Mononuclear cell (primary cell): ENCODE measurements at regions not wholly inside any gene's neighbourhood (a gene's known extent, or its start where the extent isn't known, plus 50 kb on each side); places are given as distances from the start of the nearest gene placed in this dataset.

Experiments
- H3K27me3 ChIP-seq: 2 replicates; pipeline ENCODE4 v1.6.0; 2011; ENCODE audit warnings: low read length, control low read depth; ENCODE audit not compliant: insufficient read depth
- H3K4me1 ChIP-seq: 2 replicates; pipeline ENCODE4 v1.5.1; 2011; ENCODE audit warnings: mild to moderate bottlenecking, low read length, control low read depth; ENCODE audit not compliant: insufficient read depth
- H3K4me3 ChIP-seq: 2 replicates; pipeline ENCODE4 v1.5.1; 2011; ENCODE audit warnings: mild to moderate bottlenecking, low read length, moderate library complexity
- H3K9me3 ChIP-seq: 2 replicates; pipeline ENCODE4 v1.5.1; 2011; ENCODE audit warnings: low read depth, mild to moderate bottlenecking, control low read depth, low read length

DNA sequence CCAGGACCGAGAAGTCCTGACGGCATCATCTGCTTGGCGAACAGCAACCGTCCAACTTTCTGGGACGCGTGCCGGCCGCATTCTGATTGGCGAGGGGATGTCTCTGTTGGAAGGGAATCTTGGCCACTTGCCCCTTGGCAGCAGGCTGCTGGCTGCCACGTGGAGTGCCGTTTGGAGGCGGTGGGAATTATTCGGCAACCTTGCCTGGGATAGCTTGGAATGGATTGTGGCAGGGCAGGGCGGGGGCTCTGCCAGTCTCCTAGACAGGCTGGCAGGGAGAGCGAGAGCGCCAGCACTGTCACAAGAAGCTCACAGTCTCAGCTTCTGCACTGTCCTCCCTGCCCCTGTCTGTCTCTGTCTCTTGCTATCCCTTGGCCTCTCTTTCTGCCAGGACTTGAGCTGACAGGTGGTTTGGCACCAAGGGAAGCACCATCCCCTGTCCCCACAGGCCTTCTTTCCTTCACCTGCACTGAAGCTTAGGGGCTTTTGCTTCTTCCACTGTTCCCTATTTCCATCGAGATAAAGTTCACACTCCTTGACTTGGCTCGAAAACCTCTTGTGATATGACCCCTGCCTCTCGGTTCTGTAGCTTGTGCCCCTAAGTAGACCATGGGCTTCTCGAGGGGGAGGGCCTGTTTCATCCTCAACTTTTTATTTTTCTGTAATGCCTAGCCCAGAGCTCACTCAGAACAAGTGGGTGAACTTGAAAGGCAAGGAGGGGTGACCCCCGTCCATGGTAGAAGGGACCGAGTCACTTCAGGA lies 201.9 kb downstream of the PHETA1 start:
- no peaks in the 10 kb centered on the region for H3K27me3 ChIP-seq
- peaks cover 31% of the 10 kb centered on the region for H3K4me1 ChIP-seq
- H3K4me3 ChIP-seq: no peak overlapping the region
- no peaks in the 10 kb centered on the region for H3K9me3 ChIP-seq

DNA sequence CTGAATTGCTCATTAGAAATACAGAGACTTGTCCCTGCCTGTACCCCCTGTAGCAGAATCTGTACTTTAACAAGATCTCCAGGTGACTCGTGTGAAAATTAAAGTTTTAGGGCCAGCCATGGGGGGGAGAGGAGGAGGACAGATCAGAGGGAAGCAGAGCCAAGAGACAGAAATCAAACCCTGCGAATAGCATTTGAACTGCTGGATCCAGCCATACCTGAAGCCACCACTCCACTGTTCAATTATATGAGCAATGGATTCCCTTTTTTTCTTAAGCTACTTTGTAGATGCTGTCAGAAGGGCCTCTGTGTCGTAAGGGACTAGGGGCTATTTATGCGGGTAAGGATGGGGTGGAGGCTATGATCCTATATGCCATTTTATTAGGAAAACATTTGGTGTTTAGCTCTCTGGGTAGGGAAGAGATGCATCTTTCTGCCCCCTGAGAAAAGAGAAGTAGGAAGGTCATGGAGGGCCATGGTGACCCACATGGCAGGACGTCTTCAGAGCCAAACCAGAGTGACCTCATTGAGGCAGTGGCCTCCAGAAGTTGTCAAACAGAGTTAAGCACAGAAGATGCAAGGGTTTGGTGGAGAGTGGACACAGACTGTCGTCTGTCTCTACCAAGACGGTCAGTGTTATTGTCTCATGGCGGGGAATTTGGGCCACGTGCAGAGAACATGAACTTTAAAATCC lies 203.9 kb downstream of the PHETA1 start:
- Histone ChIP-seq H3K9me3 (no peaks in the 10 kb centered on the region), H3K4me1 (peaks cover 11% of the 10 kb centered on the region), H3K4me3 (no peak overlapping the region), H3K27me3 (no peaks in the 10 kb centered on the region)

DNA sequence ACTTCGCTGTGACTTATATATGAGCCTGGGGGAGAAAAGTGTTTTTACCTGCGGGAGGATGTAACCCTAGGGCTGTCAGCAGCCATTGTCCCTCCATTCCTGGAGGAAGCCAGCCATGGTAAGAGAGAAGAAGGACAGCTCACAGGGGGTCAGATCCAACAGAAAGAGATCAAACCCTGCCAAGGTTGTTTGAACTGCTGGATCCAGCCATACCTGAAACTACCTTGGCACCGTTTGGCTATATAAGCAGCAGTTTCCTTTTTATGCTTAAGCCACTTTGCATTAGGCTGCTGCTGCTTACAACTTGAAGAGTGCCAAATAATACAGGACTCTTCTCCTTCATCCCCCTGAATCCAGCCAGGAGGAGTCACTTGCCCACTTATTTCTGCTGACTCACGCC lies 205.5 kb downstream of the PHETA1 start:
- Histone ChIP-seq H3K27me3 (no peaks in the 10 kb centered on the region), H3K4me1 (peaks cover 6% of the 10 kb centered on the region), H3K9me3 (no peaks in the 10 kb centered on the region), H3K4me3 (no peak overlapping the region)

DNA sequence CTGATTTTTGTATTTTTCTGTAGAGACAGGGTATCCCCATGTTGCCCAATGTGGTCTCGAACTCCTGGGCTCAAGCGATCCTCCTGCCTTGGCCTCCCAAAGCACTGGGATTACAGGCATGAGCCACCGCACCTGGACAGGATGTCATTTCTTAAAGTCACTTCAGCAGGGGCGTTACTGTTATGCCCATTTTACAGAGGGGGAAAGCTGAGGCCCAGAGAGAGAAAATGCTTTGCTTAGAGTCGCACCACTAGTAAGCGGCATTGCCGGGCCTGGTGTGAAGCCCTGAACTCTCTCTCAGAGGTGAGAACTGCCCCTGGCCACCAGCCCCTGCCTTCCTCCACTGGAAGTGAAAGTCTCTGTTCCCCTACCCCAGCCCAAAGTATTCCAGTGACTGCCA lies 207.0 kb downstream of the PHETA1 start:
- Histone ChIP-seq H3K27me3 (no peaks in the 10 kb centered on the region), H3K4me3 (no peak overlapping the region)

DNA sequence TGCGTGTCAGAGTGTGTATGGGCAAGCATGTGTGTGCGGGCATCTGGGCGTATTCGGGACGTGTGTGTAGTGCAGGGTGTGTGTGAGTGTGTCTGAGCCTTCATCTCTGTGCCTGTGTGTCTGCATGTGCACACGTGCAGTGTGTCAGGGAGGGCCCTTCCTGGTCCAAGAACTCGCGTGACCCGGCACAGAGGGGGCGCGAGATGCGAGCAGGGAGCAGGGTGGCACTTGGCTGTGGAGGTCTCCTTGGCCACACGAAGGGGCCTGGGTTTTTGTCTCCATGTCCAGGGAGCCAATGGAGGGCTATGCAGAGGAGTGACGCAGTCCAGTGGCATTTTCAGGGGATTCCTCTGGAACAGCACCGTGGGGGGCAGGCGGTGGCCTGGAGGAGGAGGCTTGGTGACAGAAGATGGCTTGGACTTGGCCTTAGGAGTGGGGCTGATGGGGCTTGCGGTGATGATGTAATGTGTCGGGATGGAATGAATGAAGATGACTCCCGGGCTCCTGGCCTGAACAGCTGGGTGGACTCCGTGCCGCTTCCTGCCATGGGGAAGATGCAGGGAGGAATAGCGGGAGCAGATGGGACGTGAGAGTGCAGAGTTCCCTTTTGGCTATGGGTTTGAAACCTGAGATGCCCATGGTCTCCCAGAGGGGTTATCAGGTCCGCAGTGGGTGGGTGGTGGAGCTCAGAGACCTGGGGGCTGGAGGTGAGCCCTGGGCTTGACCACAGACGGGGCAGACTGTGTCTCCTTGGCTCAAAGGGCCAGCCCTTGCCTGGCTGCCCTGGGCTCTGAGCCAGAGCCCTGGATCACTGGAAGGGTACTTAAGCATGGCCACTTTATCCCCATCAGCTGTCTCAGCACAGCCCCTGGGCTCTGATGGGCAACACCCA lies 208.3 kb downstream of the PHETA1 start:
- Histone ChIP-seq H3K4me3 (no peak overlapping the region), H3K27me3 (no peaks in the 10 kb centered on the region)

More for the DNA sequence above, 207.0 kb downstream of the PHETA1 start:
- H3K4me1 ChIP-seq: no peaks in the 10 kb centered on the region
- H3K9me3 ChIP-seq: no peaks in the 10 kb centered on the region

DNA sequence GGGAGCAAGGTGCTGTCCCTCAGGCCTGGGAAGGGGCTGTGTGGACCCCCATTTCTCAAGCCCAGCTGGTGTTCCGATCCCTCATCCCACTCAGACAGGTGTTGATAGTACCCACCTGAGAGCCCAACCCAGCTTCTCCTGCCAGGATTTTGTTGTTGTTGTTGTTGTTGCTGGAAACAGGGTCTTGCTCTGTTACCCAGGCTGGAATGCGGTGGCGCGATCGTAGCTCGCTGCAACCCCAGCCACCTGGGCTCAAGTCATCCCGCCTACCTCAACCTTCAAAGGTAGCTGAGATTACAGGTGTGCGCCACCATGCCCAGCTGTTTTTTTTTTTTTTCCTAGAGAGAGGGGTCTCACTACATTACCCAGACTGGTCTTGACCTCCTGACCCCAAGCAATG lies 209.9 kb downstream of the PHETA1 start:
- H3K9me3 ChIP-seq: no peaks in the 10 kb centered on the region
- no peak overlapping the region for H3K4me3 ChIP-seq
- H3K4me1 ChIP-seq: no peaks in the 10 kb centered on the region
- no peaks in the 10 kb centered on the region for H3K27me3 ChIP-seq

More for the DNA sequence above, 208.3 kb downstream of the PHETA1 start:
- Histone ChIP-seq H3K9me3 (no peaks in the 10 kb centered on the region), H3K4me1 (no peaks in the 10 kb centered on the region)

DNA sequence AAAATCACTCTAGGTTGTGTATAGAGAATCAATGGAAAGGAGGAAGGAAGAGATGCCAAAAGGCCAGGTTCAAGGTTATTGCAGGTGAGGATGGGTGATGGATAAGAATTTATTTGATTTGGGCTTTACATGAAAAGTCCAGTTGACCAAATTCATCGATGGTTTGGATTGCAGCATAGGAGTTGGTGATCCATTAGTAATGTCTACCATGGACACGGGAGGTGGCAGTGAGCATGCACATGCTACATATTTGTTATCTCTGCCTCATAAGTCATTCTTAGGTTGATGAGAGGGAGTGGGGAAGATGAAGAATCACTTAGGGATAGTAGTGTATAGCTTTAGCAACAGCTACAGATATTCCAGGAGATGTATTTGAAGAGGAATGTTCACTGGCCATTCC lies 211.4 kb downstream of the PHETA1 start:
- Histone ChIP-seq H3K4me3 (no peak overlapping the region), H3K27me3 (no peaks in the 10 kb centered on the region), H3K9me3 (no peaks in the 10 kb centered on the region), H3K4me1 (no peaks in the 10 kb centered on the region)

DNA sequence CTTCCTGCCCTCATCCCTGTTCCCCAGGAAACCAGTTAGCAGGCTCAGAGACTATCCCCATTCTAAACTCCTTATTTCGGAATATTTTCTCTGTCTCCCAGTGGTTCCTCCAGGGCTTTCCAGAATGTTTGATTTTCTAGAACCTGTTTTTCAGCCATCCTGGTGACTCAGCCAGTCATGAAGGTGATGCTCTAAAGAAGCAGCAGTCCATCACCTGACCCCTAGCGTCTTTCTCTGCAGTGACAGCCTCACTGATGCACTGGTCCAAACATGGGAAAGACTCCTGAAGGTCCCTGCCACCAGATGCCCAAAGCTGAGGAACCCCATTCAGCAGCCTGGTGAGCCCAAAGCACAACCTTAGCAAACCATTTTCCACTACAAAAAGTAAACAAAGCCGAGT lies 212.6 kb downstream of the PHETA1 start:
- no peaks in the 10 kb centered on the region for H3K4me1 ChIP-seq
- H3K27me3 ChIP-seq: no peaks in the 10 kb centered on the region
- H3K4me3 ChIP-seq: no peak overlapping the region
- H3K9me3 ChIP-seq: no peaks in the 10 kb centered on the region

DNA sequence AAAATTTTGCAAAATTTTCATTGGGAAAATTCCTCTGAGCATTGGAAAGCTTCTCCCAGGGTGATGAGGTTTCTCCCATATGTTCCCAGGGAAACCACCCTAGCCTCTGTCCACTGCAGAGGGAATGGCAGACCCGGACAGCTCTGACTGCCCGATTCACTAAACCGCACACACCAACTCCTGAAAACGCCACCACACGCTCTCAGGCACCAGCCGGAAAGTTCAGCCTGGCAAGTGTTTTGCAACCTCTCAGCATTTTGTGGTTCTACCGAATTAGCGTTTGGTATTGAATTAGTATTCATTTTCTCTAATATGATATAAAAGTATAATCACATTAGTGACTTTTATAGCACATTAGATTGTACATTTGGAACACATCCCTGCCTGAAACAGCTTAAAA lies 213.4 kb downstream of the PHETA1 start:
- Histone ChIP-seq H3K27me3 (no peaks in the 10 kb centered on the region), H3K9me3 (no peaks in the 10 kb centered on the region), H3K4me1 (no peaks in the 10 kb centered on the region), H3K4me3 (no peak overlapping the region)

DNA sequence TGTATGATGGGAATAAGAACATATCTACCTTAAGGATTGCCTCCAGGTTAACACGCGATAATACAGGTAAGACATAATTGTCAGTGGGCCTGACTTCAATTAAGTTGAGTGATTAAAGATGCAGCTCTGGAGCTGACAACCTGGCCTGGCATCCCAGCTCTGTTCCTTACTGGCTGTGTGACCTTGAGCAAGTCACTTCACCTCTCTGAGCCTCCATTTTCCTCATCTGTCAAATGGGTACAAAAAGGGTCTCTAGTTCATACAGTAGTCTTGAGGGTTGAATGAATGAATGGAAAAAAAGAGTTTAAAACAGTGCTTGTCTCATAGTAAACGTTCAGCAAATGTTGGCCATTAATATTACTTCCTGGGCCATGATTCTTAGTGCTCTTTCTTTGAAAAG lies 213.9 kb downstream of the PHETA1 start:
- H3K4me1 ChIP-seq: peaks cover 5% of the 10 kb centered on the region
- no peaks in the 10 kb centered on the region for H3K27me3 ChIP-seq
- no peak overlapping the region for H3K4me3 ChIP-seq
- H3K9me3 ChIP-seq: no peaks in the 10 kb centered on the region

DNA sequence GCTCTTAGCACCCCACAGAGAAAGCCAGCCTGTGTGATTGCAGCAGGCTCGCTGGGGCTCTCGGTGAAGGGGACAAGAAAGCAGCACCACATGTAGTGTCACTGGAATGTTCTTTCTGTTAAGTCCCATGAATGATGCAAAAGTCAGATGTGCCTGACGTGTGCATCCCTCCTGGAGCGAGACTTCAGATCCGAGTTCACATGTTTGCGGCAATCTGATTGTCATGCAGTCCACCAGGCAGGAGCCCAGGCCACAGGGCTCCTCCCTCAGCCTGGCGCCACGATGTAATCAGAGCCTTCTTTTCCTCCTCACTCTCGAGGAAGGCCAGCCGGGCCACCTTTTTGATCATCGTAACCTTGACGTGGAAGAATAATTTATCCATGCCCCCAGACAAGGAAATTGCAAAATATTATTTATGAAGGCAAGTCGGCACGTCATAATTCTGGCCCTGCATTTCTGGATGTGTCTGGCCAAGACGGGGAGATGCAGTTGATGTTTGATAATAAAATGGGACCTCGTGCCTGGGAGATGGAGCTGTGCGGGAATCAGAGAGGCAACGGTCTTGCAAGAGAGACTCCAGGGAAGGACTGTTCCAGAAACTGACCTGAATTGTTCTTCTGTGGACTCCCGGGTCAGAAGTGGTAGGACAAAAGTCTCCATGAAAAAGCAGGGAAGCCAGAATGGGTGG lies 214.6 kb downstream of the PHETA1 start:
- Histone ChIP-seq H3K9me3 (no peaks in the 10 kb centered on the region), H3K27me3 (no peaks in the 10 kb centered on the region), H3K4me1 (peaks cover 6% of the 10 kb centered on the region), H3K4me3 (no peak overlapping the region)

DNA sequence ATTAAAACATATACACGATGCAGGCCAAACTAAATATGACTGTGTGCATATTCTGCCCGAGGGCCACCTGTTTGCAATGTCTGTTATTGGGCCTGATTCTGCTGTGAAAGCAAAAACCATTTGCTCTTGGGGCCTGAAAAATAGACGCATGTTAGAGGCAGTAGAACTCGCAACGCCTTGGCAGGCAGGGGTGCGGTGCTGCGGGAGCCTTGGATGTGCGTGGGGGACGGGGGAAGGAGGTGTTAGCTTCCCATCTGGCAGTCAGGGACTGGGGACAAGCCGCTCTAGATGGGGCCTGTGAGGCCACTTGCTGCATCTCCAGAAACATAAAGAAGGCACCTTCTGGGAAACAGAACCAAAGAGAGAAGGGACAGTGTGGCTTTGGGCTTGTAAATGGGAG lies 216.3 kb downstream of the PHETA1 start:
- Histone ChIP-seq H3K27me3 (no peaks in the 10 kb centered on the region), H3K9me3 (no peaks in the 10 kb centered on the region), H3K4me3 (no peak overlapping the region), H3K4me1 (peaks cover 6% of the 10 kb centered on the region)

DNA sequence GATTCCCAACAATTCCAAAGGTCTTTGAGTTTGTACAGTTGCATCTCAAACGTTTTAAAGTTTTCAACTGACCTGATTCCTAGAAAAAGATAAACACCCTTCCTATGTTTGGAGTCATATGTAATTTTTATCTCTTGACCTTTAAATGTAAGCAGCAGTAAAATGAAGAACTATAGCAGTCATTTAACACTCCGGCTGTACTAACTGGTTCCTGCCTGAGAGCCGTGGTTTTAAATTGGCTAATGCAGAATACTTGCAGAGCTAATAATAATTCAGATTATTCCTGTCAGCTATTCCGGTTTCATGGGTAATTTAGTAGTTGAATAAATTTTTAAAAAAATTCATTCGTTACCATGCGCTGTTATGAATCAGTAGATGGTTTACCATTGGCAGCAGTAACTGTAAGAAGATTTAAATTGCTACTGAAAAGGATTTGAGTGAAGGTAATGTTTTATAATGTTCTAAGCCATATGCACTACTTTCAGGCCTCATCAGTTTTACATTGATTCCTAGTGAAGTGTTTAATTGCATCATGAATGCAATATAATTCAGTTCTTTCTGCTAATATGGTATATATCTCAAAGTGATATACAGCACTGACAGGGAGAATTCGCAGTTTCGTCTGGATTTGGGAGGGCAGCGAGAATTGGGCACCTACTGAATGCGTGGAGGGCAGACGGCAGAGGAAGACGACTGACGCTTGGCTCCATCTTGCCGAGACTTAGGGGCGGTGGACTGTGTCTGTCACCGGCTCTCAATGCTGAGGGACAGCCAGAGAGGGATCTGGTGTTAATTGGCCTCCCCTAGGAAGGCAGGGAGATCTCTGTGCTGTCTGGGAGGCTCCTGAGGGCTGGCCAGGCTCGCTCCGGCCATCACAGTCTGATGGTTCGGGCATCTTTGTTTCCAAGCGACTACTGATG lies 217.7 kb downstream of the PHETA1 start:
- no peaks in the 10 kb centered on the region for H3K27me3 ChIP-seq

DNA sequence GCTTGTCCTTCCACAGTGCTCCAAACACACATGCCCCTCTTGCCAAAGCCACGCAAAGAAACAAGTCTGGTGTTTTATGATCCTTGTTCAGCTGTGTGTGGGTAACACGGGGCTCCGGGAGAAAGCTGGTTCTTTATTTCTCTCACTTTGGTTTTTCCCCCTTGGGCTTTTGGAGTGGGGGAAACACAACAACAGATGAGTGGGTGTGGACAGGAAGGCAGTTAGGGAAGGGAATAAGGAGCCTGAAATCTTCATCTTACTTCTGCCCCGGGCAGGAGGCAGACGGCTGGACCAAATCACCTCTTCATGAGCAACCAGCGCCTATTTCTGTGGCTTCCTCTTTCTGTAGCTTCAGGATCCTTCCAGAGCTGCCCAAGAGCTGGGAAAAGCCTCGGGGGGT lies 218.5 kb downstream of the PHETA1 start:
- no peaks in the 10 kb centered on the region for H3K27me3 ChIP-seq
- H3K9me3 ChIP-seq: no peaks in the 10 kb centered on the region
- H3K4me3 ChIP-seq: no peak overlapping the region

More for the DNA sequence above, 217.7 kb downstream of the PHETA1 start:
- Histone ChIP-seq H3K4me3 (no peak overlapping the region), H3K4me1 (peaks cover 6% of the 10 kb centered on the region), H3K9me3 (no peaks in the 10 kb centered on the region)

More for the DNA sequence above, 218.5 kb downstream of the PHETA1 start:
- peaks cover 6% of the 10 kb centered on the region for H3K4me1 ChIP-seq
